Endothelial cell of umbilical vein (primary cell): ENCODE measurements at regions not wholly inside any gene's neighbourhood (a gene's known extent, or its start where the extent isn't known, plus 50 kb on each side); places are given as distances from the start of the nearest gene placed in this dataset.

ENCODE experiments used
- BruUV-seq: library from RNA; stranded (reverse); fragments of 400-500 nt; replicated peaks from 2 replicates; lab custom pipeline; 2021; lab: Mats Ljungman, UMichigan
- CTCF ChIA-PET: fragments of 300-600, 350-600 bp; sonication (Branson Sonifier 250); formaldehyde crosslinking; loops from one replicate; lab custom pipeline; 2021; ENCODE audit warnings: antibody characterized with exemption, inconsistent platforms; lab: Charles Lee
- POLR2A ChIA-PET: fragments of 300-600, 350-600 bp; sonication (Branson Sonifier 250); formaldehyde crosslinking; loops from one replicate; lab custom pipeline; 2021; ENCODE audit warnings: antibody characterized with exemption, inconsistent platforms; lab: Charles Lee
- DNase-seq: peaks from one replicate; pipeline ENCODE4 v3.0.0-alpha.2; 2011; ENCODE audit warnings: low read depth, low spot score
- FAIRE-seq: peaks from 2 replicates; lab custom pipeline; 2011; peaks lifted over from hg19 to GRCh38; lab: Jason Lieb, UNC
- H2AFZ ChIP-seq: 2 replicates; pipeline ENCODE4 v1.6.0; 2012; ENCODE audit warnings: low read depth, low read length, control low read depth, inconsistent platforms
- H3K27ac ChIP-seq: 2 replicates; pipeline ENCODE4 v1.5.1; 2011; ENCODE audit warnings: low read depth, mild to moderate bottlenecking, control low read depth, low read length, moderate library complexity; ENCODE audit not compliant: insufficient read depth
- H3K27me3 ChIP-seq, 2 experiments: 2 replicates each; pipeline versions ENCODE4 v1.6.0 to v1.6.1; 2011; ENCODE audit warnings: low read length in 2 of 2, mixed read lengths in 1 of 2; ENCODE audit not compliant: control insufficient read depth in 2 of 2, insufficient read depth in 2 of 2
- H3K36me3 ChIP-seq, 2 experiments: 2 replicates in 1 of 2; 3 replicates in 1 of 2; pipeline ENCODE4 v1.5.1; 2011; ENCODE audit warnings: low read length in 2 of 2, mild to moderate bottlenecking in 1 of 2, moderate library complexity in 1 of 2; ENCODE audit not compliant: control insufficient read depth in 2 of 2, insufficient read depth in 2 of 2; ENCODE audit errors: extremely low read depth in 1 of 2
- H3K4me1 ChIP-seq: 3 replicates; pipeline ENCODE4 v1.5.1; 2011; ENCODE audit warnings: mild to moderate bottlenecking, low read length; ENCODE audit not compliant: control insufficient read depth, insufficient read depth; ENCODE audit errors: extremely low read depth
- H3K4me2 ChIP-seq: 2 replicates; pipeline ENCODE4 v1.6.1; 2011; ENCODE audit warnings: low read length, control low read depth, mixed read lengths; ENCODE audit not compliant: insufficient read depth
- H3K4me3 ChIP-seq, 3 experiments: fragments of 200-600 bp in 1 of 3; sonication (generic), shearing (Covaris generic) in 1 of 3; replicated peaks in 1 of 3; 2 replicates each; pipeline ENCODE4 v1.5.1; 2011 to 2016; ENCODE audit warnings: control low read depth in 3 of 3, low read length in 3 of 3, mild to moderate bottlenecking in 2 of 3, inconsistent platforms in 1 of 3, low read depth in 1 of 3, moderate library complexity in 1 of 3; ENCODE audit not compliant: insufficient read depth in 1 of 3
- H3K79me2 ChIP-seq: 2 replicates; pipeline ENCODE4 v1.6.0; 2012; ENCODE audit warnings: low read length, inconsistent platforms; ENCODE audit not compliant: control insufficient read depth, insufficient read depth
- H3K9ac ChIP-seq: replicated peaks from 2 replicates; pipeline ENCODE3; 2011; ENCODE audit warnings: low read length, control low read depth; ENCODE audit not compliant: insufficient read depth; ENCODE audit errors: extremely low read depth
- H3K9me1 ChIP-seq: replicated peaks from 3 replicates; pipeline ENCODE4 v1.6.0; 2011; ENCODE audit warnings: mild to moderate bottlenecking, low read length; ENCODE audit not compliant: control insufficient read depth, insufficient read depth; ENCODE audit errors: extremely low read depth
- H3K9me3 ChIP-seq: replicated peaks from 2 replicates; pipeline ENCODE4 v1.5.1; 2012; ENCODE audit warnings: low read length, inconsistent platforms; ENCODE audit not compliant: control insufficient read depth, insufficient read depth
- H4K20me1 ChIP-seq: replicated peaks from 2 replicates; pipeline ENCODE3; 2011; ENCODE audit warnings: mild to moderate bottlenecking, low read length; ENCODE audit not compliant: control insufficient read depth, insufficient read depth; ENCODE audit errors: extremely low read depth
- CTCF ChIP-seq, 2 donors: IDR thresholded peaks; 1 replicate in 1 of 2; 2 replicates in 1 of 2; pipeline ENCODE4 v1.5.1; 2011; ENCODE audit warnings: low read length in 2 of 2, mild to moderate bottlenecking in 2 of 2, moderate library complexity in 2 of 2, control low read depth in 1 of 2, inconsistent platforms in 1 of 2, low read depth in 1 of 2; ENCODE audit not compliant: insufficient read depth in 1 of 2; ENCODE audit errors: extremely low read depth in 1 of 2
- FOS ChIP-seq: IDR thresholded peaks from 2 replicates; pipeline ENCODE4 v1.6.1; 2011; ENCODE audit warnings: mild to moderate bottlenecking, low read length, moderate library complexity, borderline replicate concordance; ENCODE audit not compliant: insufficient read depth
- GATA2 ChIP-seq: IDR thresholded peaks from 2 replicates; pipeline ENCODE4 v1.7.0; 2011; ENCODE audit warnings: low read depth, mild to moderate bottlenecking, moderate library complexity, mixed read lengths, low read length; ENCODE audit not compliant: insufficient read length, insufficient read depth
- MAX ChIP-seq: IDR thresholded peaks from 2 replicates; pipeline ENCODE4 v1.6.1; 2011; ENCODE audit not compliant: insufficient read depth, insufficient read length
- POLR2A ChIP-seq: IDR thresholded peaks from 2 replicates; pipeline ENCODE4 v1.6.1; 2012; ENCODE audit warnings: low read depth, mild to moderate bottlenecking, control low read depth, low read length
- POLR2AphosphoS5 ChIP-seq: IDR thresholded peaks from 2 replicates; pipeline ENCODE4 v1.6.1; 2012; ENCODE audit warnings: low read depth, mild to moderate bottlenecking, control low read depth, low read length, moderate library complexity; ENCODE audit not compliant: insufficient read depth
- dilution Hi-C: fragments of 300-500 bp; cut with MboI; formaldehyde crosslinking; loops from one replicate; pipeline ENCODE4 v1.15.0; 2019; ENCODE audit warnings: low sequenced_read_pairs; ENCODE audit not compliant: extremely low pct_ligation_motif_present
- intact Hi-C: fragments of 100-400 bp; cut with micrococcal nuclease; formaldehyde crosslinking; loops from one replicate; pipeline ENCODE4 v1.10.0; 2022

- Histone ChIP-seq H3K27me3 (no peaks in the 10 kb centered on the region), H3K9me3 (no peaks in the 10 kb centered on the region), H3K4me1 (no peaks in the 10 kb centered on the region), H3K9me1 (no peaks in the 10 kb centered on the region), H3K36me3 (no peaks in the 10 kb centered on the region), H3K27ac (no peak overlapping the region), H3K9ac (no peak overlapping the region), H3K4me2 (no peak overlapping the region), H4K20me1 (no peaks in the 10 kb centered on the region), H3K4me3 (no peak overlapping the region), H3K79me2 (no peaks in the 10 kb centered on the region), H2AFZ (no peak overlapping the region)
- no peak for DNase-seq
- no peak for FAIRE-seq
- intact Hi-C loops, result no loop called here
- TF ChIP-seq POLR2A (no peak), FOS (no peak), POLR2AphosphoS5 (no peak), CTCF (IDR thresholded peaks at IDR 0.05; ENCODE audit: extremely low read depth in 1 of 2, insufficient read depth in 1 of 2, low read depth in 1 of 2, low read length in 2 of 2) (no peak)
- dilution Hi-C loops, result no loop called here
- ChIA-PET POLR2A (no interaction called here), CTCF (no interaction called here)
- BruUV-seq, result no TSS peak
Observed at GRCh38 chr10:84890706-84891105, 562.3 kb downstream of the CCSER2 start.

DNA sequence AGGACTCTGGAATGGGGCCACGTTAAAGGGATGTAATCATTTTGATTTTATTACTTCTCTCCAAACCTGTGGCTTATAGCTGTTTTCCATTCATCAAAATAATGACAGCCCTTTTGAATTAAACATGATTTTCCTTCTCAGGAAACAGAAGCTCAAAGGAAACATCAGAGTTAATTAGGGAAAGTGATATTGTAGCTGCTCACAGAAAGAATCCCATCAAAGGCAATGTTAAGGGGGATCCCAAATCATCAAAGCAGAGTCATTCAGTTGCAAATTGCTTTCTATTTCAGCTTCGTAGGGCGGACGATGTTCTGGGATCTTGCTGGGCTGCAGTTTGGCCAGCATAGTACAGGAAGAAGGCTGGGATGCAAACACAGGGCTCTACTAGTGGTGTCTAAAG lies 563.2 kb downstream of the CCSER2 start:
- dilution Hi-C loops, result no loop called here
- no peak overlapping the region for H3K27ac ChIP-seq
- no peak overlapping the region for H3K4me2 ChIP-seq
- H4K20me1 ChIP-seq, result no peaks in the 10 kb centered on the region
- POLR2A ChIA-PET, result no interaction called here
- TF ChIP-seq MAX, result no peak
- no peak for TF ChIP-seq GATA2
- no peak overlapping the region for H3K4me3 ChIP-seq
- FAIRE-seq (no peak), DNase-seq (no peak)
- no peaks in the 10 kb centered on the region for H3K4me1 ChIP-seq
- H3K9me1 ChIP-seq, result no peaks in the 10 kb centered on the region
- no peaks in the 10 kb centered on the region for H3K9me3 ChIP-seq
- H2AFZ ChIP-seq, result no peak overlapping the region
- CTCF ChIA-PET, result no interaction called here
- no peaks in the 10 kb centered on the region for H3K27me3 ChIP-seq
- no peaks in the 10 kb centered on the region for H3K36me3 ChIP-seq
- intact Hi-C loops, result no loop called here
- no peaks in the 10 kb centered on the region for H3K79me2 ChIP-seq
- no peak overlapping the region for H3K9ac ChIP-seq
- BruUV-seq, result no TSS peak
